Fibroblast of pulmonary artery (primary cell): ENCODE measurements at regions not wholly inside any gene's neighbourhood (a gene's known extent, or its start where the extent isn't known, plus 50 kb on each side); places are given as distances from the start of the nearest gene placed in this dataset.
A peak's percentile ranks its signal among the peaks of the same experiment; 100 is the strongest.
"Not testable (repeated sequence)": the region's sequence is repeated elsewhere in the genome, so short reads cannot be mapped to it uniquely, and the experiment has no call there.

Experiments used
- DNase-seq: peaks from one replicate; pipeline ENCODE4 v3.0.0-alpha.2; 2010; ENCODE audit warnings: low read depth
- H3K4me3 ChIP-seq: replicated peaks from 2 replicates; pipeline ENCODE4 v1.5.1; 2011; ENCODE audit warnings: low read depth, mild to moderate bottlenecking, control low read depth, low read length, moderate library complexity
- TF ChIP-seq, protein P1 (sequence below): IDR thresholded peaks from 2 replicates; pipeline ENCODE4 v1.5.1; 2011; ENCODE audit warnings: mild to moderate bottlenecking, control low read depth, low read length, inconsistent platforms; ENCODE audit errors: missing control alignments

DNA sequence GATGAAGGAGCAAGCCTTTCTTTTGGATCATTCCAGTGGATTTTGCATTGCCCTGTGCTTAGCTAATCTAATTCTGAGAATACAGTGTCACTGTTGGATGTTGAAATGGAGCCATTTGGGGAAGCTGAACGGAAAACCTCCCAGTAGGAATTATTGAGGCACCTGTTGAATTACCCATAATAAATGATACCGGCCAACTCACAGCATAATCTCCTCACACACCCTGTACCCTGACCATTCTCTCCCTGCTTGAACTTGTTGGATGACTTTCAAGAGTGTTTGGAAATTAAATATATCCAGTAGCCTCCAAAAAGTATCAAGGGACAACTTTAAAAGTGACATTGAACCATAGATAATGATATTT lies 171.4 kb upstream of the HES1 start:
- DNase-seq, result no peak
- no peak overlapping the region for H3K4me3 ChIP-seq
- TF ChIP-seq, protein P1, sequence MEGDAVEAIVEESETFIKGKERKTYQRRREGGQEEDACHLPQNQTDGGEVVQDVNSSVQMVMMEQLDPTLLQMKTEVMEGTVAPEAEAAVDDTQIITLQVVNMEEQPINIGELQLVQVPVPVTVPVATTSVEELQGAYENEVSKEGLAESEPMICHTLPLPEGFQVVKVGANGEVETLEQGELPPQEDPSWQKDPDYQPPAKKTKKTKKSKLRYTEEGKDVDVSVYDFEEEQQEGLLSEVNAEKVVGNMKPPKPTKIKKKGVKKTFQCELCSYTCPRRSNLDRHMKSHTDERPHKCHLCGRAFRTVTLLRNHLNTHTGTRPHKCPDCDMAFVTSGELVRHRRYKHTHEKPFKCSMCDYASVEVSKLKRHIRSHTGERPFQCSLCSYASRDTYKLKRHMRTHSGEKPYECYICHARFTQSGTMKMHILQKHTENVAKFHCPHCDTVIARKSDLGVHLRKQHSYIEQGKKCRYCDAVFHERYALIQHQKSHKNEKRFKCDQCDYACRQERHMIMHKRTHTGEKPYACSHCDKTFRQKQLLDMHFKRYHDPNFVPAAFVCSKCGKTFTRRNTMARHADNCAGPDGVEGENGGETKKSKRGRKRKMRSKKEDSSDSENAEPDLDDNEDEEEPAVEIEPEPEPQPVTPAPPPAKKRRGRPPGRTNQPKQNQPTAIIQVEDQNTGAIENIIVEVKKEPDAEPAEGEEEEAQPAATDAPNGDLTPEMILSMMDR, result no peak

- H3K4me3 ChIP-seq, result no peak overlapping the region
- DNase-seq, result no peak
- TF ChIP-seq, protein P1, result no peak
These were observed 167.5 kb upstream of the HES1 start for GRCh38 chr3:193968380-193968974.

GRCh38 chr3:193970131-193970772 lies 165.7 kb upstream of the HES1 start:
- TF ChIP-seq, protein P1, result peak; percentile 52
- peak; percentile 56 for DNase-seq

DNA sequence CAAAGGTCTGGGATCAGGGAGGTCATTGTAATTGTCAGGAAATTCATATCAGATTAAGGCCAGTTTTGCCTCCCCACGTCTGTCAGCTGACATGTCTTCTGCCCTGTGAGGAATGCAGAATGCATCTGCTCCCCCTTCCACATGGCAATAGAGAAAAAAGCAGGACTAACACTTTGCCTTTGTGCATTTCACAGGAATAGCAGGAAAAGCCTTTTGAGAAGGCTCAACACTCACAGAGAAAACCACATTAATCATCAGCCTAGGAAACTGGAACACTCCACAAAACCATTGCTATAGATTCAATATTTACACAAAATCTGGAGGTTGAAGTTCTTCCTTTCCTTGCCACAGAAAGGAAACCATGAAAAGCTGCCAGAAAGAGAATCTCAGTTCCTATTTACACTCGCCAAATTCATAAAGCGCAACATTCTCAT lies 165.2 kb upstream of the HES1 start:
- TF ChIP-seq, protein P1, result no peak
- H3K4me3 ChIP-seq, result no peak overlapping the region
- DNase-seq, result no peak

More at GRCh38 chr3:193970131-193970772, 165.7 kb upstream of the HES1 start:
- not testable (repeated sequence) for H3K4me3 ChIP-seq

DNA sequence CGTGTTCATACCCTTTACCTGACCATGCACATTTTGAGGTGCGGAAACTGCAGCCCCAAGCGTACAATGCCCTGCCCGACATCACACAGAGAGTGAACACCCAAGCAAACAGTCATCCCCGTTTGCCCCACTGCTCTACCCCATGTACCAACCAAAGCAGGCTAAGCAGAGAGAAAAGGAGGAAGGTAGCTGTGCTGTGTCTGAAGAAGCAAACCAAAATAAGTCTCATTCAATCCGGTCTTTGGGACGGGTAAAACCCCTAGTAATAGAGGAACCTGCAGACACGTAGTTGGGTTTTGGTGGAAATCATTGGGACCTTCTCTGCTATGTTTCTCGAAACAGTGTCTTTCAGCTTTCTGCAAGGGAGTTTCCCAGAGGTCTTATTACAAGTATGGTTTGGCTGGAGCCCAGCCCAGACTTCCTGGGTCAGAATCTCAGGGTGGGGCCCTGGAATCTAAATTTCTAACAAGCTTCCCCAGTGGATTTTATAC lies 164.6 kb upstream of the HES1 start:
- DNase-seq, result no peak

DNA sequence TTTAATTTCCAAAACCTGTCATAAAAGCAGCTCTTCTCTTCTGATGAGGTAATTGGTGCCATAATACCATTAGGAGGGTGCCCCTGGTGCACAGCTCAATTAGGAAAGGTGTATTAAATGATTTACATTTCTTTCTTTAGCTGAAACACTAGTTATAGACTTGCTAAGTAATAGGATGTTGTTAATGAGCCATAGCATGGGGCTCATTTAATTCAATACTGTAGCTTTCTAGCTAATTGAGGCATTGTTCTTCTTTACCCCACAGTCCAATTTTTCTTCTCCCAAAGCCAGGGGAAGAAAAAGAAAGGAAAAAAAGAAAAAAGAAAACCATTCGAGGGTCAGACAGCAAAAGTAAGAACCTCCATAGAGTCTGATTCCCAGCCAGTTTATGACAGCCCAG lies 164.0 kb upstream of the HES1 start:
- no peak overlapping the region for H3K4me3 ChIP-seq
- no peak for DNase-seq
- TF ChIP-seq, protein P1, result no peak

More for the DNA sequence above, 164.6 kb upstream of the HES1 start:
- TF ChIP-seq, protein P1, result no peak
- H3K4me3 ChIP-seq, result no peak overlapping the region

- H3K4me3 ChIP-seq, result no peak overlapping the region
- no peak for DNase-seq
- TF ChIP-seq, protein P1, result no peak
These were observed 163.1 kb upstream of the HES1 start for GRCh38 chr3:193972832-193973231.
